GM18519 (cell line): ENCODE measurements at regions not wholly inside any gene's neighbourhood (a gene's known extent, or its start where the extent isn't known, plus 50 kb on each side); places are given as distances from the start of the nearest gene placed in this dataset.
"Not testable (repeated sequence)": the region's sequence is repeated elsewhere in the genome, so short reads cannot be mapped to it uniquely, and the experiment has no call there.

Source experiments
- ATAC-seq: cut with Tn5 transposase; IDR thresholded peaks from one replicate; pipeline ENCODE4 v1.9.1; 2021; ENCODE audit warnings: mild to moderate bottlenecking, moderate library complexity; ENCODE audit not compliant: unreplicated experiment, low FRiP score

- ATAC-seq = no peak
These were observed 441.0 kb downstream of the RAPGEF2 start for GRCh38 chr4:159543831-159544230.

DNA sequence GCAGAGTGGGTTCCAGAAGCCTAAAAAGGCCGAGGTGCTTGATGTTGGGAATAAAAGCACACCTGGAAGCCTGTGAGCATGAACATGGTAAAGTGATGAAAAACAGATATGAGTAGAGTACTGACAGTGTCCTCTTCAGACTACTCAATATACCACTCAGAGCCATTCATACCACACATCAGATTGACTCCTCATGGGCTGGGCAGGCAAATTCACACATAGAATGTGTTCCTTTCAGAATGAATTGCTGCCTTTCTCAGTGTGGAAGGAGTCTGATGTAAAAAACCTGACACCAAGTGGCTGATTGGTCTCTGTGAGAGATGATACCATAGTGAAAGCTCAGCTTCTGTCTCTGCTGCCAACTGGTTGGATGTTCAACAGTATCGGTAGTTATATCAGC is 442.7 kb downstream of the RAPGEF2 start:
- ATAC-seq = no peak

GRCh38 chr4:159547645-159548308 is 444.9 kb downstream of the RAPGEF2 start:
- no peak for ATAC-seq

DNA sequence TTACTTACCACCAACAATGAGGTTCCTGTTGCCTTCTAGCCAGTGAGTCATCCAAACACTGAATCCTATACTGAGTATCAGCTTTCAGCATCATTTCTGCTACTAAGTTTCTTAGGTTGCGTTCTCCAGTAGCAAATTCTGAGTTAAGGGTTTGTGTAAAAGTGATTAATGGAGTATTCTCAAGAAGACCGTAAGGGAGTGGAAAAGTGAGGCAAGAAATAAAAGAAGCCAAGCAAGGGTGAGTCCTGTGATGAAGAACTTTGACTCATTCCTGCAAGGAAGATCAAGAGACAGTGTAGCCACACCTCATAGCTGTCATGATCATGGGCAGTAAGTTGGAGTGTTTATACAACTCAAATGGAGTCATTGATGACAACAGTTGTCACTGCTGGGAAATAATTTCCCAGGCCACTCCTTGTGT is 446.2 kb downstream of the RAPGEF2 start:
- no peak for ATAC-seq

DNA sequence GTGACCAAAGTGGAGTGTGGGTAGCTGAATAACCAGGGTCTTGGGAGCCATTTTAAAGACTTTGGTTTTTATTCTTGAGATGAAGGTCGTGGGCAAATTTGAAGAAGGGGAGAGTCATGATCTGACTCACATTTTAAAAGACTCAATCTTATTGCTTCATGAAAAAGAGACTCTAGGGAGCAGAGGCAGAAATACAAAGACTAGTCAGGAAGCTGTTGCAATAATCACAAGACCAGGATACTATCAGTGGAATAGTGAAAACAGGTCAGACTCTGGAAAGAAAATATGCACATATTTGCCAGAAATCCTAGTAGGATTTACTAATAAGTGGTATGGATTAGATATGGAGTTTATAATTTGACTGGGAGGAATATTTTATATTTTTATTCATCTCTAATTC is 448.4 kb downstream of the RAPGEF2 start:
- no peak for ATAC-seq

DNA sequence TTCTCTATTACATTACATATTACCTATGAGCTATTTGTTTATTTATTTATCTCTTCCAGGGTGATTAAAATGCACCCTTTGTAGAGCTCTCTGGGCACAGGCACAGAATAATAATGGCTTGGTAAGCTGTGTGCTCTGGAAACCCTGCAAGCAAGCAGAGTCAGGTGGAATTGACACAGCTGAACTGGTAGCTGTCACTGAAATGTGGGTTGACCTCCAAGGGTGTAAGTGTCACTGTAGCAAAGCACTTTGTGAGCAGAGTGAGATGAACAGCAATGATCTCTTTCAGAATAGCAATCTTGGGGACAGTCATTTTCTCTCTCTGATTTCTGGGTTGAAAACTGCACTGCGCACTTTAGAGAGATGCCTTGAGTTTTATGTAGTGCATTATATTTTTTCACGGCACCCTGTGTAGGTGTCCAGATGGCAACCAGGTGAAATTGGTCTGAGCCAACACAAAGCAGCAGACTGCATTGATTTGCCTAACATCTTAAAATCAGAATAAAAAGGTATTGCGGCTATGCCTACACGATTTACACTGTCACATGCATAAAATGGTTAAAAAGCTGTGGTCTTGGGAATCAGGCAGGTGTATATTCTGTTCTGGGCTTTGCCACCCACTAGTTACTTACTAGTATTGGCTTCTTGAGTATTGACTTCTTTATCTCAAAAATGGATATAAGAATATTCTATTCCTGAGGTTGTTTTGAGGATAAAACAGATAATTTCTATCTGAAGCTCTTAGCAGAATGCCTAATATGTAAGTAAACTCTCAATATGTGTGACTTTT is 450.3 kb downstream of the RAPGEF2 start:
- ATAC-seq = no peak

DNA sequence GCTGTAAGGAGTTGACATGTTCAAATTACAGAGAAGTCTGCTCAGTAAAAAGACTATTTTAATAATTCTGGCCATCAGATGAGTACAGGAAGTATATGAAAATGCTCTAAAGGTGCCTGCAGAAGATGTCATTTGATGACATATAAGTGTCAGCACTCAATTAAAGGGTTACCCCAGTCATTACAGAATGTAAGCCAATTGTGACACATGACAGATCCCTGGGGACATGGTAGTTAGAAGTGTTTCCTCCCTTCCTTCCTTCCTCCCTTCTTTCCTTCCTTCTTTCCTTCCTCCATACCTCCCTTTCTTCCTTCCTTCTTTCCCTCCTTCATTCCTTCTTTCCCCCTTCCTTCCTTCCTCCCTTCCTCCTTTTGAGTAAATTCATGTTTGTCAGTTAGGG is 453.0 kb downstream of the RAPGEF2 start:
- no peak for ATAC-seq

GRCh38 chr4:159562366-159562765 is 459.5 kb downstream of the RAPGEF2 start:
- no peak for ATAC-seq

- no peak for ATAC-seq
These were observed 460.4 kb downstream of the RAPGEF2 start for GRCh38 chr4:159563257-159563656.

GRCh38 chr4:159564615-159565014 is 461.7 kb downstream of the RAPGEF2 start:
- ATAC-seq = no peak

DNA sequence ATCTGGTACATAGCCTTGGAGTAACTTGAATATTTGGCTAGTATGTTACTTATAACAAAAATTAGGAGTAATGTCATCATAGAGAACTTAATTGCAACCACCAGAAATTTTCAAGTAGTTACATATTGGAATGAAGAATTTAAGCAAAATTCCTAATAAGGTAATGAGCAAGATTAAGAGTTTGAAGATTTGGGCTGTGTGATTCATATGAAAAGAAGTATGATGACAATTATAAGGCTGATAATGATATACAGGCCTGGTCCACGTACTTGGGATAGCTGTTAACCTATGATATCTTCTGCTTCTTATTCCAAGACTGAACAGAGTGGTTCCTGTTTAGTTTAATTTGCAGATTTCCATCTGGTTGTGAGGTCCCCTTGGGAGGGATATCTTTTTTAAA is 463.9 kb downstream of the RAPGEF2 start:
- ATAC-seq = no peak

- no peak for ATAC-seq
These were observed 474.4 kb downstream of the RAPGEF2 start for GRCh38 chr4:159577241-159577640.

- no peak for ATAC-seq
These were observed 479.8 kb downstream of the RAPGEF2 start for GRCh38 chr4:159582685-159583084.

DNA sequence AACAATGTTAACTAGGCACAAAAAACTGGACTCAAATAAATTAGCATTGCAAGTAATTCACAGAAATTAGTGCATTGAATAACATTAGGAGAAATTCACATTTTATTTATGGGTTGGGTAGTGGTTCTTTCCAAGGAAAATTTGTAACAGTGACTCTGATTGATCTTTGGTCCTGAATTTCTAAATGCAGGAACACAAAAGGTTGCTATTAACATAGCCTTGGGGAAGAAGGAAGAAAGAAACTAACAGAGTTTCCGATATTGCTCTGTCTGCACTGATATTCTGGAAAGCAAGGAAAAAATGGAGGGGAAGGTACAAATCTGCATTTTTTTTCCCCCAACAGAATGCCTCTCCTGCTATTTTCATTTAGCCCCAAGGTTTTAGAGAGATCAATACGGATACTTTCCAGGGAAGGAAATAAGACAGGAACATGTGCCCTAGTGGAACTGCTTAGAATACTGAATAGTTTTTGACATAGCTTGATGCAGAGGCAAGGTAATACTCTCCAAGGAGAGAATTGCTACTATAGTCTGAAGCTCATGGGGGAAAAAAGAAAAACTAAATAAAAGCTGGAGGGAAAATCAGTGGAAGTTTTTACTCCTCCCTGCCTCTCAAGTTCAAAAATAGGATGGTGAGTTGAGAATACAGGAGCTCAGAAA is 490.1 kb downstream of the RAPGEF2 start:
- no peak for ATAC-seq

- ATAC-seq = no peak
These were observed 490.8 kb downstream of the RAPGEF2 start for GRCh38 chr4:159593681-159594080.

GRCh38 chr4:159594576-159594975 is 491.7 kb downstream of the RAPGEF2 start:
- no peak for ATAC-seq

GRCh38 chr4:159595101-159595500 is 492.2 kb downstream of the RAPGEF2 start:
- not testable (repeated sequence) for ATAC-seq

GRCh38 chr4:159598602-159599001 is 495.7 kb downstream of the RAPGEF2 start:
- ATAC-seq = no peak

GRCh38 chr4:159600061-159600460 is 497.2 kb downstream of the RAPGEF2 start:
- no peak for ATAC-seq

DNA sequence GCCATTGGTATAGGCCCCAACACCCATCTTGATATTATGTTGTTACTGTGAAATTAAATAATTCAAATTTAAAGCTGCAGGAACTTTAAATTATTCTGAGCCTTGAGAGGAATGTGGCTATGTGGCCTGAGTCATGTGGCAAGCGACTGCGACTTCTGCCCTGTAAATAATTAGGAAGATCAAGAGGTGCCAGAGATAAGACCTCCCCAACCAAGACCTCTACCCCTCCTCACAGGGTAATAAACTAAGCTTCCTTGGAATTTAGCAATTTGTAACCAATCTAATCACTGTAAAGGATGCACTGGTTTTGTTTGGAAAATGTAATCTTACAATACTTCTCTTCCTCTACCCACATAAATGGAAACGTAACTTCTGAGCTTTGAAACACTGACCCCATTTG is 501.9 kb downstream of the RAPGEF2 start:
- no peak for ATAC-seq

GRCh38 chr4:159606835-159607234 is 504.0 kb downstream of the RAPGEF2 start:
- no peak for ATAC-seq

GRCh38 chr4:159607809-159608208 is 504.9 kb downstream of the RAPGEF2 start:
- ATAC-seq = no peak
